ENCODE measurements at regions not wholly inside any gene's neighbourhood (a gene's known extent, or its start where the extent isn't known, plus 50 kb on each side); places are given as distances from the start of the nearest gene placed in this dataset.

DNA sequence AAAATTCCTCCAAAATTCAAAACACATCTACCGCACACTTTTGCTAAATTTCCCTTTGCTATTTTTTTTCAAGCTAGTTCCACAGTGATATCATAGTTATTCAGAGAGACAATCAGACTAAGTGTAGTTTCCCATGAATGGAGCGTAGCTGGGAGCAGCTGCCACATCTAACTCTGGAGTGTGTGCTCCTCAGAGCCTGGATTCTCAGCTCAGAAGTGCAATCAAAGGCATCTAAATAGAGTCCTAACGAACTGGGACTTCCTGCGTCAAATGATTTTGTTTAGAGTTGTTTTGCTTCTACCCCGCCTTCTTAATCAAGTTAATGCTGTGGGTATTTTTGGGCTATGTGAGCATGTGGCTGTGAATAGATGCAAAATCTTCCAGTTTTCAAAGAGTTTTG lies 160.3 kb downstream of the TMEM18 start:
- no peak for TF ChIP-seq POLR2A (IDR thresholded peaks at IDR 0.05; ENCODE audit: low read depth, low read length)
- no peak for TF ChIP-seq TAF1 (IDR thresholded peaks at IDR 0.05; ENCODE audit: low read depth, low read length)

Data from GM12891 (cell line).